CD4-positive, alpha-beta T cell treated with Interleukin-12 subunit alpha and Interleukin-12 subunit beta, for 1 hour (primary cell): ENCODE measurements at regions not wholly inside any gene's neighbourhood (a gene's known extent, or its start where the extent isn't known, plus 50 kb on each side); places are given as distances from the start of the nearest gene placed in this dataset.
A peak's percentile ranks its signal among the peaks of the same experiment; 100 is the strongest.

ENCODE experiments used
- DNase-seq: peaks from one replicate; pipeline ENCODE4 v3.0.0-alpha.2; 2020

- DNase-seq = no peak
Observed at GRCh38 chr20:43799150-43799711, 72.4 kb upstream of the GTSF1L start.

- no peak for DNase-seq
Observed at GRCh38 chr20:43798291-43799149, 71.7 kb upstream of the GTSF1L start.

GRCh38 chr20:43794326-43794725 lies 67.5 kb upstream of the GTSF1L start:
- no peak for DNase-seq

- DNase-seq = no peak
Observed at GRCh38 chr20:43789593-43789992, 62.8 kb upstream of the GTSF1L start.

GRCh38 chr20:43787937-43788336 lies 61.1 kb upstream of the GTSF1L start:
- peak; percentile 2 for DNase-seq

- DNase-seq = no peak
Observed at GRCh38 chr20:43786885-43787284, 60.1 kb upstream of the GTSF1L start.

- DNase-seq = no peak
Observed at GRCh38 chr20:43781215-43781614, 54.4 kb upstream of the GTSF1L start.

GRCh38 chr20:43778375-43778774 lies 51.6 kb upstream of the GTSF1L start:
- no peak for DNase-seq

GRCh38 chr20:43776691-43777090 lies 49.9 kb upstream of the GTSF1L start:
- DNase-seq = no peak
